Fibroblast of the aortic adventitia (primary cell): ENCODE measurements at regions not wholly inside any gene's neighbourhood (a gene's known extent, or its start where the extent isn't known, plus 50 kb on each side); places are given as distances from the start of the nearest gene placed in this dataset.

Experiments
- DNase-seq: peaks from one replicate; pipeline ENCODE4 v3.0.0-alpha.2; 2010; ENCODE audit warnings: low read depth
- H3K4me3 ChIP-seq: 2 replicates; pipeline ENCODE4 v1.5.1; 2011; ENCODE audit warnings: low read depth, mild to moderate bottlenecking, control low read depth, low read length, moderate library complexity
- CTCF ChIP-seq: IDR thresholded peaks from 2 replicates; pipeline ENCODE4 v1.5.1; 2011; ENCODE audit warnings: mild to moderate bottlenecking, low read length, control low read depth, inconsistent platforms; ENCODE audit not compliant: insufficient read depth

- no peak for TF ChIP-seq CTCF
- no peak overlapping the region for H3K4me3 ChIP-seq
- DNase-seq, result no peak
These were observed 56.9 kb upstream of the SCN7A start for GRCh38 chr2:166550923-166551322.

GRCh38 chr2:166545473-166545872 lies 51.4 kb upstream of the SCN7A start:
- H3K4me3 ChIP-seq, result no peak overlapping the region
- DNase-seq, result no peak
- no peak for TF ChIP-seq CTCF
